Embryonic facial prominence (tissue), 1 donor: ENCODE measurements at regions not wholly inside any gene's neighbourhood (a gene's known extent, or its start where the extent isn't known, plus 50 kb on each side); places are given as distances from the start of the nearest gene placed in this dataset.

Source experiments
- DNase-seq: peaks from one replicate; pipeline ENCODE4 v3.0.0-alpha.2; 2016; ENCODE audit errors: extremely low spot score

DNA sequence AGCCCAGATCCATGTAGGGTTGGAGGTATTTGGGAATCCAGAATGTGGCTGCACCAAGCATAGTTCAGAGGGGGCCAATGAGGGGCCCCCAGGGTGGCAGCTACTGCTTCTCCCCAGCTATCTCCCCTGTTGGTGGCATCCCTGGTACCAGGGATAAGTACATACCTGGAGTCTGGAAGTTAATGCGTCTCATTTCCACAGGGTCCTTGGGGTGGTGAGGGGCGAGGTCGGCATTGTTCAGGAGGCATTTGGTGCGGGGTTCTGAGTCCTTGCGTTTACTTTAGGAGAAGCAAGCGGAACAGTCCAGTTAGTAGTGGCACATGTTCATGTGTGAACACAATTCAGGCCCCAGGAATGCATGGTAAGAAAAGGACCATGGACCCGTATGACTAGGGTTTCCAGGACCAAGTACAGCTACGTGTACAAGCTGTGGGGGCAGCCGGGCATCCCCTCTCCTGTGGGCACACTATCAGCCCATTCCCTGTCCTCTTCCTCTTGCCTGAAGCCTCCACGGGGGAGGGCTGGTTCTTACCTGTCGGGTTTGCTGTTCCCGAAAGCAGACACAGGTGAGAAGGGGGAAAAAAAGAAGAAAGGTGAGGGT, 122.3 kb downstream of the PTPRS start:
- no peak for DNase-seq

DNA sequence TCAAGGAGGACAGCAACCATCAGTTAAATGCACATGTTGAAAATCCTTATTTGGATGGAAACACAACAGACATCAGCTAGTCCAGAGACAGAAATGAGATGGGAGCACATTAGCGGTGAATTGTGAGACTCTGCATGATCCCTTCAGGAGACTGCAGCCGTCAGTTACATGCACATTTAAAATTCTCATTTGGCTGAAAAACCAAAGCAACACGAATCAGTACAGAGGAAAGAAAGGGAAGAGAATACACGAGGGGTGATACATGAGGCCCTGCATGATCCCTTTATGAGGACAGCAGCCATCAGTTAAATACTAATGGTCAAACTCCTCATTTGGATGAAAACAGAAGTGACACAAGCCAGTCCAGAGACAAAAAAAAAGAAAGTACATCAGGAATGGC, 123.4 kb downstream of the PTPRS start:
- no peak for DNase-seq

GRCh38 chr19:5216141-5216847, 124.3 kb downstream of the PTPRS start:
- DNase-seq = no peak

GRCh38 chr19:5215431-5215830, 125.2 kb downstream of the PTPRS start:
- DNase-seq = no peak

DNA sequence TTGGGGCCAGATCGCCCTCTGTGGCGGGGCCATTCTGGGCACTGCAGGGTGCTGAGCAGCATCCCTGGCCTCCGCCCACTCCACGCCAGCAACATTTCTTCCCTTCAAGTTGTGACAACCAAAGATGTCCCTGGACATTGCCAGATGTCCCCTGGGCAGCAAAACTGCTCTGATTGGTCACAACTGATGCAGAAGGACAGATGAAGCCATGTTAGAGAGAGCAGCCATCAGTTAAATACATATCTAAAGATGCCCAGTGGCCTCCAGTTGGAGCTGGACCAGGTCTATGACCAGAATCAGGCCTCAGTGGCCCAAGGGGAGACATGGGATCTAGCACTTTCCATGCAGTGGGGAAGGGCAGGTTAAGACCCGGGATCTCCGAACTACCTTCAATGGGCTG, 125.7 kb downstream of the PTPRS start:
- DNase-seq = no peak

- no peak for DNase-seq
Observed at GRCh38 chr19:5214371-5214770, 126.2 kb downstream of the PTPRS start.

DNA sequence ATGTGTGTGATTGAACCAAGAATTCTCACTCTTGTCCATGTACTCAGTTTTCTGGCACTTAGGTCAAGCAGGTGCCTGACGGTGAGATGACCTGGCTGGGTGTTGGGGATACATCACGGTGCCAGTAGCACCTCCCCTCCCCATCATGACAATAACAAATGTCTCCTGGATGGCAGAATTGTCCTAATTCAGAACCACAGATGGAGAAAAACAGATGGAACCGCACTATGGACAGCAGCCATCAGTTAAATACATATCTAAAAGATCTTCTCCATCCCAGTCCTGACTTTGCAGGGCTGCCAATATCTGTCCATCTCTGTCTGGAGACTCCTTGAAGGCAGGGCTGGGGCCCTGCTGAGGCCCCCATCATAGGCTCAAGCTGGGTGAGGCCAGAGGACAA, 126.9 kb downstream of the PTPRS start:
- no peak for DNase-seq

- no peak for DNase-seq
Observed at GRCh38 chr19:5212101-5212500, 128.5 kb downstream of the PTPRS start.

- no peak for DNase-seq
Observed at GRCh38 chr19:5211217-5211822, 129.3 kb downstream of the PTPRS start.

- DNase-seq = no peak
Observed at GRCh38 chr19:5210556-5210955, 130.1 kb downstream of the PTPRS start.

GRCh38 chr19:5207806-5208205, 132.8 kb downstream of the PTPRS start:
- DNase-seq = no peak

- DNase-seq = no peak
Observed at GRCh38 chr19:5206751-5207075, 133.9 kb downstream of the PTPRS start.

GRCh38 chr19:5205937-5206750, 134.5 kb downstream of the PTPRS start:
- no peak for DNase-seq

- no peak for DNase-seq
Observed at GRCh38 chr19:5205381-5205780, 135.2 kb downstream of the PTPRS start.

GRCh38 chr19:5204212-5204611, 136.4 kb downstream of the PTPRS start:
- DNase-seq = no peak
